Natural killer cell treated with Interleukin-12 subunit alpha and Interleukin-12 subunit beta and Interleukin-15 and Interleukin-18, amount 100 ng/mL, for 72 hours (primary cell): ENCODE measurements at regions not wholly inside any gene's neighbourhood (a gene's known extent, or its start where the extent isn't known, plus 50 kb on each side); places are given as distances from the start of the nearest gene placed in this dataset.

Experiments
- ATAC-seq, 2 donors: fragments of 150-1000 bp; cut with Tn5 transposase in 1 of 2; sonication (Bioruptor Pico), chemical (Tn5 transposase) in 1 of 2; 2 replicates each; pipeline ENCODE4 v1.10.0; 2021
- DNase-seq: peaks from one replicate; pipeline ENCODE4 v3.0.0; 2022; ENCODE audit warnings: low spot score
- H3K27ac Mint-ChIP-seq, 2 donors: 1 replicate in 1 of 2; 2 replicates in 1 of 2; pipeline ENCODE4 v1.8.0; 2022; ENCODE audit warnings: mixed read lengths in 2 of 2, mild to moderate bottlenecking in 1 of 2, moderate library complexity in 1 of 2
- H3K27me3 Mint-ChIP-seq, 2 donors: 1 replicate in 1 of 2; 2 replicates in 1 of 2; pipeline ENCODE4 v1.8.0; 2022; ENCODE audit warnings: mixed read lengths in 2 of 2
- H3K36me3 Mint-ChIP-seq: one replicate; pipeline ENCODE4 v1.8.0; 2022; ENCODE audit warnings: mixed read lengths
- H3K4me1 Mint-ChIP-seq, 2 donors: 1 replicate in 1 of 2; 2 replicates in 1 of 2; pipeline ENCODE4 v1.8.0; 2022; ENCODE audit warnings: low read depth in 2 of 2, mixed read lengths in 2 of 2, mild to moderate bottlenecking in 1 of 2
- H3K4me3 Mint-ChIP-seq: one replicate; pipeline ENCODE4 v1.8.0; 2022; ENCODE audit warnings: mixed read lengths
- H3K9me3 Mint-ChIP-seq: 2 replicates; pipeline ENCODE4 v1.8.0; 2022; ENCODE audit warnings: mixed read lengths

DNA sequence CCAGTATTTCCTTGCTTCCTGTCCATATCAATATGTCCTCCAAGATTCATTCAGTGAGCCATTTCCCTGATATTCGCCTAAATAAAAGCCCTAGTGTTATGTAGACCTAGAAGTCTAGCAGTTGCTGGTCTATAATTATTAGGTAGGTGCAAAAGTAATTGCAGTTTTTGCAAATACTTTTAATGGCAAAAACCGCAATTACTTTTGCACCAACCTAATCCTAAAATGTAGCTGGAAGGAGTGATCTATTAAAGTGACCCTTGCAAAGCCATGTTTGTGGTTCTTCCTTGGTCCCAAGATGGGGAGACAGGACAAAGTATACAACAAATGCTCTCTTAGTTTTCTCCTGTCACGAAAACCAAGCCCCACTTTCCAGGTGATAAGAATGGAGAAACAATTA is 193.0 kb downstream of the IDS start:
- peaks cover 0 to 10% of the 10 kb centered on the region in 2 donors for H3K27me3 Mint-ChIP-seq

GRCh38 chrX:149302705-149303104 is 202.4 kb downstream of the IDS start:
- DNase-seq, result no peak
- Mint-ChIP-seq H3K36me3 (no peaks in the 10 kb centered on the region), H3K4me1 (no peaks in the 10 kb centered on the region), H3K9me3 (no peaks in the 10 kb centered on the region), H3K4me3 (no peak overlapping the region), H3K27ac (no peak overlapping the region), H3K27me3 (peaks cover 7 to 24% of the 10 kb centered on the region in 2 donors)
- no peak for ATAC-seq

More for the DNA sequence above, 193.0 kb downstream of the IDS start:
- Mint-ChIP-seq H3K36me3 (no peaks in the 10 kb centered on the region), H3K4me3 (no peak overlapping the region), H3K27ac (no peak overlapping the region), H3K9me3 (no peaks in the 10 kb centered on the region), H3K4me1 (no peaks in the 10 kb centered on the region)
- DNase-seq (no peak), ATAC-seq (no peak)

DNA sequence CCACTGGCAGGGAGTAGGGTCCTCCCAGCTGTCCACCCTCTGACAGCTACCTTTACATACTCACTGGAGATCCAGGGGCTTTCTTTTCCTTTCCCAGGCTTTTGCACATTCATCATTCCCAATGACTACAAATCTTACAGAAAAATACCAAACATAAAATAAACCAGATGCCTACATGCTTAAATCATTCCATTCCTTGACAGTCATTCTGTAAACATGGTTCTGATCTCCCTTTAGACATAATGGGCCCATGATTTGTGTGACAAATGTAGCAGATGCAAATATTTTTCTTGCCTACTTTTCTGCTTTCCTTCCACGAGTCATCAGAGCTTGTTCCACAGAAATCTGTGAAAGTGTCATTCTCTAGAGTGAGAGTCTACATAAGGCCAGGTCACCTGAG is 207.0 kb downstream of the IDS start:
- DNase-seq (no peak), ATAC-seq (no peak)
- no peaks in the 10 kb centered on the region for H3K36me3 Mint-ChIP-seq
- H3K4me3 Mint-ChIP-seq, result no peak overlapping the region
- H3K27me3 Mint-ChIP-seq, result peaks cover 0 to 16% of the 10 kb centered on the region in 2 donors
- no peak overlapping the region for H3K27ac Mint-ChIP-seq
- H3K9me3 Mint-ChIP-seq, result no peaks in the 10 kb centered on the region
- H3K4me1 Mint-ChIP-seq, result no peaks in the 10 kb centered on the region

- no peak for ATAC-seq
- Mint-ChIP-seq H3K27ac (no peak overlapping the region), H3K4me3 (no peak overlapping the region), H3K4me1 (no peaks in the 10 kb centered on the region), H3K27me3 (peaks cover 0 to 14% of the 10 kb centered on the region in 2 donors), H3K36me3 (no peaks in the 10 kb centered on the region), H3K9me3 (no peaks in the 10 kb centered on the region)
- DNase-seq, result no peak
Measured at GRCh38 chrX:149296092-149296491, 209.0 kb downstream of the IDS start.

- Mint-ChIP-seq H3K9me3 (no peaks in the 10 kb centered on the region), H3K4me3 (no peak overlapping the region), H3K4me1 (no peaks in the 10 kb centered on the region), H3K27ac (no peak overlapping the region), H3K36me3 (no peaks in the 10 kb centered on the region), H3K27me3 (peaks cover 17 to 21% of the 10 kb centered on the region in 2 donors)
- ATAC-seq (no peak), DNase-seq (peak; percentile 64)
Measured at GRCh38 chrX:149286940-149287349, 218.2 kb downstream of the IDS start.

GRCh38 chrX:149284616-149285015 is 220.5 kb downstream of the IDS start:
- DNase-seq, result no peak
- Mint-ChIP-seq H3K9me3 (no peaks in the 10 kb centered on the region), H3K4me3 (no peak overlapping the region), H3K36me3 (no peaks in the 10 kb centered on the region), H3K27me3 (peaks cover 17 to 18% of the 10 kb centered on the region in 2 donors), H3K27ac (no peak overlapping the region), H3K4me1 (no peaks in the 10 kb centered on the region)
- no peak for ATAC-seq

DNA sequence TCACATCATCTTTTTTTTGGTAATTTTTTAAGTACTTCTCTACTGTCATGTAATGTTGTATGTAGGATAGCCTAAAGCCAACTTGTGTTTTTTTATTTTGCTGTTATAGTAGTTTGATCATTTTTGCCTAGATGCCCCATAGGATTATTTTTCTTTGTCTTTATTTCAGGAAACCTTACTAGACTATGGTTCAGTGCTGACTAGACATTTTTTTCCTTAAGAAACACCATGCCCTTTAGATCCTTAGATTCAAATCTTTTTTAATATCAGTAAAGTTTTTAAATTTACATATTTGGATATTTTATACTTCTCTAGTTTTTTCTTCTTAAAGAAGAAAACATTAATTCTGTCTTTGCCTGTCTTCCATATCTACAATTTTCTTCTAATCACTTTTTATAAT is 221.3 kb downstream of the IDS start:
- Mint-ChIP-seq H3K27me3 (peaks cover 17 to 20% of the 10 kb centered on the region in 2 donors), H3K4me1 (no peaks in the 10 kb centered on the region), H3K27ac (no peak overlapping the region), H3K4me3 (no peak overlapping the region), H3K36me3 (no peaks in the 10 kb centered on the region), H3K9me3 (no peaks in the 10 kb centered on the region)
- ATAC-seq, result no peak
- no peak for DNase-seq

GRCh38 chrX:149282909-149283308 is 222.2 kb downstream of the IDS start:
- no peak overlapping the region for H3K27ac Mint-ChIP-seq
- H3K27me3 Mint-ChIP-seq, result peaks cover 17 to 20% of the 10 kb centered on the region in 2 donors
- no peak overlapping the region for H3K4me3 Mint-ChIP-seq
- no peaks in the 10 kb centered on the region for H3K4me1 Mint-ChIP-seq
- no peak for DNase-seq
- no peaks in the 10 kb centered on the region for H3K36me3 Mint-ChIP-seq
- H3K9me3 Mint-ChIP-seq, result no peaks in the 10 kb centered on the region
- no peak for ATAC-seq

DNA sequence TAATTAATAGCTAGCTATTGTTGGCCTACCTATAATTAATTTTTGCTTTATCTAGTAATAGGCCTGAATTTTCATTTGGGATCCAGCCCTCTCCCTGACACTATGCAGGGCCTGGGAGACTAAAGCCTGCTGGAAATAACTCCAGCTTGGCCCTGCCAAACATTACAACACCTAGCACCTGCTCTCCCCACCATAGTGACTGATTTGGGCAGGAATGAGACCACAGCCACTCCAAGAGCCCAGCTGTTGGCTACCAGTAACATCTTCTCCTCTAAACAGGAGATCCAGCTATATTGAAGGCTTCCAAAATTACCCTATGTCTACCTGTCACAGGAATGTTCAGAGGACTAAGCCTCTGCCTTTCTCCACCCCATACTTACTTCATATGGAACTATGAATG is 225.1 kb downstream of the IDS start:
- H3K9me3 Mint-ChIP-seq, result no peaks in the 10 kb centered on the region
- DNase-seq (no peak), ATAC-seq (no peak)
- no peaks in the 10 kb centered on the region for H3K36me3 Mint-ChIP-seq
- no peak overlapping the region for H3K4me3 Mint-ChIP-seq
- H3K27me3 Mint-ChIP-seq, result peaks cover 16 to 17% of the 10 kb centered on the region in 2 donors
- no peak overlapping the region for H3K27ac Mint-ChIP-seq
- no peaks in the 10 kb centered on the region for H3K4me1 Mint-ChIP-seq

DNA sequence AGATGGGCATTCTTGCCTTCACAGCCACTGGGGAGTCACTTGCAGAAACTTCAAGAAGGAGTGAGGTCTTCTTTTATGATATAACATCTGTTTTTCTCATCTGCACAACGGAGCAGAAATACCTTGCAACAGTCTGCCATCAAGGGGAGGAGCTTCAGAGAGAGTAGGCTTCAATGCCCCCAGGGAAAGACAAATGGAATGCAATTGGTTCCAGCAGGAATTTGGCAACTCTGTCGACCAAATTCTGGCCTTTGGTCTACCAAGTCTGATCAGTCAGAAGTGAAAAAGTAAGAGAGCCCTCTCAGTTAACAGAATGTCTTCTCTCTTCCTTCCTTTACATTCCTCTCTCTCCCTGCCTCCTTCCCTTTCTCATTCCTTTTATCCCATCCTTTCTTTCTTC is 229.3 kb downstream of the IDS start:
- Mint-ChIP-seq H3K36me3 (no peaks in the 10 kb centered on the region), H3K27ac (no peak overlapping the region), H3K4me1 (no peaks in the 10 kb centered on the region), H3K4me3 (no peak overlapping the region), H3K9me3 (no peaks in the 10 kb centered on the region), H3K27me3 (peaks cover 0 to 15% of the 10 kb centered on the region in 2 donors)
- DNase-seq (no peak), ATAC-seq (no peak)

- no peak overlapping the region for H3K4me3 Mint-ChIP-seq
- DNase-seq, result no peak
- no peak overlapping the region for H3K27ac Mint-ChIP-seq
- H3K9me3 Mint-ChIP-seq, result no peaks in the 10 kb centered on the region
- H3K27me3 Mint-ChIP-seq, result peaks cover 0 to 15% of the 10 kb centered on the region in 2 donors
- no peaks in the 10 kb centered on the region for H3K36me3 Mint-ChIP-seq
- no peaks in the 10 kb centered on the region for H3K4me1 Mint-ChIP-seq
- ATAC-seq, result no peak
Measured at GRCh38 chrX:149274516-149275105, 230.5 kb downstream of the IDS start.

GRCh38 chrX:149272690-149273463 is 232.2 kb downstream of the IDS start:
- Mint-ChIP-seq H3K36me3 (no peaks in the 10 kb centered on the region), H3K27me3 (peaks cover 0 to 15% of the 10 kb centered on the region in 2 donors), H3K4me1 (no peaks in the 10 kb centered on the region), H3K4me3 (no peak overlapping the region), H3K27ac (no peak overlapping the region), H3K9me3 (no peaks in the 10 kb centered on the region)
- ATAC-seq (no peak), DNase-seq (no peak)

DNA sequence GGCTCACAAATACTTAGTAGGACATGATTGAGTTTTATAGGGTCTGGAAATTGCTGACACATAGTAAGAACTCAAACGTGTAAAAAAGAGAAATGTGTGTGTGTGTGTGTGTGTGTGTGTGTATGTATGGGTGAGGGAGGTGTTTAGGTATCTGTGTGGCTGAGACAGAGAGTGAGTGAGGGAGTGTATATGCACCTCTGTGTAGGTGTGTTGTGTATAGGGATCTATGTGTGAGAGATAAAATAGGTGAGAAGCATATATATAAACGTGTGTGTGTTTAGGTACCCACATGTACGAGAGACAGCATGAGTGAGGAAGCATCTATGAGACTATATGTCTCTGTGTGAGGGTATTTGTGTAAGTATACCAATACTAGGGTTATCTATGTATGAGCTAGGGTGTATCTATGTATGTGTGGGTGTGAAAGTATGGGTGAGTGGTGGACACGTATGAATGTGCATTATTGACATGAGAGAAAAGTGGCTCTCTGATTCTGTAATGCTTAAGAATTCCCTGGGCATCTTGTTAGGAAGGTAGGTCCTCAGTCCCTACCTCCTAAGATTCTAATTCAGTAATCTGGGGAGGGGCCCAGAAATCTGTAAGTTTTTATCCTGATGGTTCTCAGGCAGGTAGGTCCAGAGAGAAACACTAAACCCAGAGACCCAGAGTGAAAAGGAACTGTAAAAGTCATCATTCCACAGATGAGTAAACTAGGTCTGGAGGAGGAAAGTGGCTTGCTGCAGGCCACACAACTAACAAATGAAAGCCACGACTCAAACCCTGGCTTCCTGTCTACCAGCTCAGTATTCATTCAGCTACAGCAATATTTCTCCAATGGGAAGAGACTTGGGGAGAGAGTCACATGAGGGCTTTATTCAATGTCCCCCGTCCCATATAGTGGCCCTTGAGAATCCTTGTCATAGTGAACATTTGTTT is 237.0 kb downstream of the IDS start:
- peaks cover 8 to 16% of the 10 kb centered on the region in 2 donors for H3K27me3 Mint-ChIP-seq

DNA sequence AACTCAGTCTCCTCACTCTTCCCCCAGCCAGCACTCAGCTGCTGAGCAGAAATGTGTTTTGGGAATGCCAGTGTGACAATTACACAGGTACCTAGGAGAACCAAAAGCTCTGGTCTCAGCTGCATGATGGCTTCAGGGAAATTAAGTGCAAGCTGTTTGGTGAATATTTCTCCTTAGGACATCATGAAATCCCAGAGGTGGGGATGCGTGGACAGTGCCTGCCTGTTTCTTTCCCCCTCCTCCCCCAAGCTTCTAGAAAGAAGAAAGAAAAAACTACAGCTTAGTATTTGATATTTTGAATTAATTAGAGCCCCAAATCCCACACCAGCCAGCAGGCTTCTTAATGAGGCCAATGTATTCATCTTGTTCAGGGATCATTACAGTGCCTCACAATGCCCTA is 243.0 kb downstream of the IDS start:
- H3K9me3 Mint-ChIP-seq, result no peaks in the 10 kb centered on the region
- peaks cover 10 to 15% of the 10 kb centered on the region in 2 donors for H3K27me3 Mint-ChIP-seq
- H3K36me3 Mint-ChIP-seq, result no peaks in the 10 kb centered on the region
- DNase-seq, result no peak
- H3K4me1 Mint-ChIP-seq, result no peaks in the 10 kb centered on the region
- H3K27ac Mint-ChIP-seq, result no peak overlapping the region
- H3K4me3 Mint-ChIP-seq, result no peak overlapping the region
- no peak for ATAC-seq

More for the DNA sequence above, 237.0 kb downstream of the IDS start:
- Mint-ChIP-seq H3K4me1 (no peaks in the 10 kb centered on the region), H3K4me3 (no peak overlapping the region), H3K27ac (no peak overlapping the region), H3K36me3 (no peaks in the 10 kb centered on the region), H3K9me3 (no peaks in the 10 kb centered on the region)
- ATAC-seq, result peak in 1 of 2 donors; percentile 43
- DNase-seq, result no peak
